ENCODE measurements at regions not wholly inside any gene's neighbourhood (a gene's known extent, or its start where the extent isn't known, plus 50 kb on each side); places are given as distances from the start of the nearest gene placed in this dataset.
"Not testable (repeated sequence)": the region's sequence is repeated elsewhere in the genome, so short reads cannot be mapped to it uniquely, and the experiment has no call there.

- no peak for TF ChIP-seq CTCF (IDR thresholded peaks at IDR 0.05; ENCODE audit: low read length, missing control alignments)
- no peak overlapping the region for H3K4me3 ChIP-seq (replicated peaks; ENCODE audit: low read depth, low read length)
- DNase-seq (ENCODE audit: low read depth) = no peak
These were observed 64.3 kb downstream of the SMIM38 start for GRCh38 chr11:69219991-69220390.

GRCh38 chr11:69220561-69221051 is 64.9 kb downstream of the SMIM38 start:
- DNase-seq (ENCODE audit: low read depth) = no peak
- TF ChIP-seq CTCF (IDR thresholded peaks at IDR 0.05; ENCODE audit: low read length, missing control alignments) = no peak
- H3K4me3 ChIP-seq (replicated peaks; ENCODE audit: low read depth, low read length) = no peak overlapping the region

GRCh38 chr11:69221086-69221485 is 65.4 kb downstream of the SMIM38 start:
- H3K4me3 ChIP-seq (replicated peaks; ENCODE audit: low read depth, low read length) = no peak overlapping the region
- DNase-seq (ENCODE audit: low read depth) = no peak
- no peak for TF ChIP-seq CTCF (IDR thresholded peaks at IDR 0.05; ENCODE audit: low read length, missing control alignments)

- DNase-seq (ENCODE audit: low read depth); H3K4me3 ChIP-seq (replicated peaks; ENCODE audit: low read depth, low read length): not testable (repeated sequence)
These were observed 65.9 kb downstream of the SMIM38 start for GRCh38 chr11:69221636-69222035.

- DNase-seq (ENCODE audit: low read depth) = no peak
These were observed 66.7 kb upstream of the MYEOV start for GRCh38 chr11:69227271-69227670.

GRCh38 chr11:69229511-69229910 is 64.4 kb upstream of the MYEOV start:
- no peak for DNase-seq (ENCODE audit: low read depth)
- H3K4me3 ChIP-seq (replicated peaks; ENCODE audit: low read depth, low read length) = no peak overlapping the region
- TF ChIP-seq CTCF (IDR thresholded peaks at IDR 0.05; ENCODE audit: low read length, missing control alignments) = no peak

More at GRCh38 chr11:69227271-69227670, 66.7 kb upstream of the MYEOV start:
- no peak overlapping the region for H3K4me3 ChIP-seq (replicated peaks; ENCODE audit: low read depth, low read length)
- no peak for TF ChIP-seq CTCF (IDR thresholded peaks at IDR 0.05; ENCODE audit: low read length, missing control alignments)

- DNase-seq (ENCODE audit: low read depth) = no peak
- TF ChIP-seq CTCF (IDR thresholded peaks at IDR 0.05; ENCODE audit: low read length, missing control alignments) = no peak
- no peak overlapping the region for H3K4me3 ChIP-seq (replicated peaks; ENCODE audit: low read depth, low read length)
These were observed 63.0 kb upstream of the MYEOV start for GRCh38 chr11:69230856-69231425.

Measured in fibroblast of pulmonary artery (primary cell).